Keratinocyte (primary cell): ENCODE measurements at regions not wholly inside any gene's neighbourhood (a gene's known extent, or its start where the extent isn't known, plus 50 kb on each side); places are given as distances from the start of the nearest gene placed in this dataset.

Experiments
- DNase-seq: peaks from one replicate; pipeline ENCODE4 v3.0.0-alpha.2; 2011; ENCODE audit warnings: low read depth, missing footprints, low spot score
- FAIRE-seq: peaks from 2 replicates; lab custom pipeline; 2011; peaks lifted over from hg19 to GRCh38; lab: Jason Lieb, UNC
- H2AFZ ChIP-seq: 2 replicates; pipeline ENCODE4 v1.6.0; 2012; ENCODE audit warnings: low read length, control low read depth, inconsistent platforms; ENCODE audit not compliant: control insufficient read depth
- H3K27ac ChIP-seq: 2 replicates; pipeline ENCODE4 v1.5.1; 2011; ENCODE audit warnings: low read length; ENCODE audit not compliant: control insufficient read depth, insufficient read depth
- H3K27me3 ChIP-seq: 3 replicates; pipeline ENCODE4 v1.6.0; 2011; ENCODE audit warnings: low read length; ENCODE audit not compliant: control insufficient read depth, insufficient read depth; ENCODE audit errors: extremely low read depth
- H3K36me3 ChIP-seq, 2 experiments: 2 replicates in 1 of 2; 3 replicates in 1 of 2; pipeline ENCODE4 v1.5.1; 2011; ENCODE audit warnings: low read length in 2 of 2, mild to moderate bottlenecking in 1 of 2; ENCODE audit not compliant: control insufficient read depth in 2 of 2, insufficient read depth in 2 of 2; ENCODE audit errors: extremely low read depth in 1 of 2
- H3K4me1 ChIP-seq: 3 replicates; pipeline ENCODE4 v1.5.1; 2011; ENCODE audit warnings: low read length; ENCODE audit not compliant: control insufficient read depth, insufficient read depth; ENCODE audit errors: extremely low read depth
- H3K4me2 ChIP-seq: 3 replicates; pipeline ENCODE4 v1.6.0; 2011; ENCODE audit warnings: low read depth, low read length; ENCODE audit not compliant: control insufficient read depth, insufficient read depth; ENCODE audit errors: extremely low read depth
- H3K4me3 ChIP-seq, 3 experiments: fragments of 200-600 bp in 1 of 3; sonication (generic) in 1 of 3; 2 replicates in 2 of 3; 3 replicates in 1 of 3; pipeline ENCODE4 v1.5.1; 2011 to 2016; ENCODE audit warnings: low read length in 3 of 3, mild to moderate bottlenecking in 3 of 3, control low read depth in 2 of 3, inconsistent platforms in 1 of 3, low read depth in 1 of 3, mixed read lengths in 1 of 3, mixed run types in 1 of 3, moderate library complexity in 1 of 3; ENCODE audit not compliant: control insufficient read depth in 2 of 3, insufficient read depth in 2 of 3; ENCODE audit errors: extremely low read depth in 1 of 3
- H3K79me2 ChIP-seq: 2 replicates; pipeline ENCODE4 v1.6.0; 2012; ENCODE audit warnings: low read length; ENCODE audit not compliant: control insufficient read depth, insufficient read depth
- H3K9ac ChIP-seq: 3 replicates; pipeline ENCODE4 v1.6.0; 2011; ENCODE audit warnings: low read length; ENCODE audit not compliant: control insufficient read depth, insufficient read depth; ENCODE audit errors: extremely low read depth
- H3K9me1 ChIP-seq: 3 replicates; pipeline ENCODE4 v1.6.0; 2011; ENCODE audit warnings: low read length; ENCODE audit not compliant: control insufficient read depth, insufficient read depth; ENCODE audit errors: extremely low read depth
- H3K9me3 ChIP-seq: 2 replicates; pipeline ENCODE4 v1.5.1; 2012; ENCODE audit warnings: low read depth, low read length; ENCODE audit not compliant: control insufficient read depth
- H4K20me1 ChIP-seq: 3 replicates; pipeline ENCODE4 v1.6.0; 2011; ENCODE audit warnings: low read length; ENCODE audit not compliant: control insufficient read depth, insufficient read depth; ENCODE audit errors: extremely low read depth
- CTCF ChIP-seq, 3 experiments: IDR thresholded peaks in 1 of 3; conservative IDR thresholded peaks in 1 of 3; optimal IDR thresholded peaks in 1 of 3; 2 replicates in 2 of 3; 3 replicates in 1 of 3; pipeline versions ENCODE3 to v1.5.1; 2011; ENCODE audit warnings: low read length in 3 of 3, mild to moderate bottlenecking in 3 of 3, moderate library complexity in 2 of 3, control low read depth in 1 of 3, inconsistent platforms in 1 of 3; ENCODE audit not compliant: insufficient read depth in 2 of 3; ENCODE audit errors: extremely low read depth in 1 of 3
- EZH2 ChIP-seq: IDR thresholded peaks from one replicate; pipeline ENCODE4 v1.6.1; 2012; ENCODE audit warnings: inconsistent platforms, mild to moderate bottlenecking, low read length, moderate library complexity
- dilution Hi-C: fragments of 300-500 bp; cut with MboI; formaldehyde crosslinking; loops from one replicate; pipeline ENCODE4 v1.7.0; 2020; ENCODE audit warnings: low sequenced_read_pairs; ENCODE audit not compliant: extremely low pct_ligation_motif_present

GRCh38 chr2:228847684-228848083, 423.4 kb downstream of the PID1 start:
- DNase-seq (no peak), FAIRE-seq (no peak)
- H3K27me3 ChIP-seq = no peaks in the 10 kb centered on the region
- no peak overlapping the region for H2AFZ ChIP-seq
- no peaks in the 10 kb centered on the region for H4K20me1 ChIP-seq
- no peak overlapping the region for H3K9ac ChIP-seq
- no peak overlapping the region for H3K4me3 ChIP-seq
- H3K36me3 ChIP-seq = no peaks in the 10 kb centered on the region
- TF ChIP-seq EZH2 (no peak), CTCF (optimal IDR thresholded peaks at IDR 0.05 in 1 of 3, IDR thresholded peaks at IDR 0.05 in 1 of 3, conservative IDR thresholded peaks at IDR 0.05 in 1 of 3; ENCODE audit: extremely low read depth in 1 of 3, insufficient read depth in 2 of 3, low read length in 3 of 3) (no peak)
- no peak overlapping the region for H3K27ac ChIP-seq
- H3K79me2 ChIP-seq = no peaks in the 10 kb centered on the region
- no peaks in the 10 kb centered on the region for H3K4me1 ChIP-seq
- no peaks in the 10 kb centered on the region for H3K9me1 ChIP-seq
- dilution Hi-C loops = no loop called here
- no peak overlapping the region for H3K4me2 ChIP-seq
- H3K9me3 ChIP-seq = no peaks in the 10 kb centered on the region

GRCh38 chr2:228846161-228846560, 424.9 kb downstream of the PID1 start:
- TF ChIP-seq EZH2 (no peak), CTCF (optimal IDR thresholded peaks at IDR 0.05 in 1 of 3, IDR thresholded peaks at IDR 0.05 in 1 of 3, conservative IDR thresholded peaks at IDR 0.05 in 1 of 3; ENCODE audit: extremely low read depth in 1 of 3, insufficient read depth in 2 of 3, low read length in 3 of 3) (no peak)
- H3K27ac ChIP-seq = no peak overlapping the region
- H3K27me3 ChIP-seq = no peaks in the 10 kb centered on the region
- H3K4me3 ChIP-seq = no peak overlapping the region
- H3K4me2 ChIP-seq = no peak overlapping the region
- H3K4me1 ChIP-seq = no peaks in the 10 kb centered on the region
- no peaks in the 10 kb centered on the region for H3K9me3 ChIP-seq
- no peaks in the 10 kb centered on the region for H3K36me3 ChIP-seq
- dilution Hi-C loops = no loop called here
- DNase-seq = no peak
- H2AFZ ChIP-seq = no peak overlapping the region
- FAIRE-seq = no peak
- no peak overlapping the region for H3K9ac ChIP-seq
- H3K9me1 ChIP-seq = no peaks in the 10 kb centered on the region
- H4K20me1 ChIP-seq = no peaks in the 10 kb centered on the region
- no peaks in the 10 kb centered on the region for H3K79me2 ChIP-seq
